ENCODE measurements at regions not wholly inside any gene's neighbourhood (a gene's known extent, or its start where the extent isn't known, plus 50 kb on each side); places are given as distances from the start of the nearest gene placed in this dataset.

DNA sequence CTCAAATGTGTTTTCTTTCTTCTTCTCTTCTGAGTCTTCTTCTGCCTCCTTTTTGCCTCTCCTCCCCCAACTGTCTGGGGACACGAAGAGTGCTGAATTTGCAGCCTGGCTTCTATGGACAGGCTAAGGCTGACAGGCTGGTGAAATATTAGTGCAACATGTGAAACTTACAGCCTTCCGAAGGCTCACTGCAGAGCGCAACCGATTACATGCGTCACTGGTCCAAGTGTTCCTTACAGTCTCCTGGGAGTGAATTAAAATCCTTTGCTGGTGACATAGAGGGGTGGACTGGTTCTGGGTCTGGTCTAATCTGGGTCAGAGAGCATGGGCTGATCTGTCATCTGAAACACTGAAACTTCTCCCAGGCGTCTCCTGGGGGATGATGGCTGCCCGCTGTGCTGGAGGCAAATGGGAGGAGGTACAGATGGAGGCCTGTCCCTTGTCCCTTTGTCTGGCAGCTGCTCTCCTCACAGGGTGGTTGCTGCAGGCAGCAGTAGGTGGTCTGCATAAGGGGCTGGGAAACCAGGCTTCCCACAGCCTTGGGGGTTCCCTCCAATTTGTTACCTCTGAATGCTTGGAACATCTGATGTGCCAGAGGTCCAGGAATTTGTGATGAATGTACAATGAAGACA is 143.8 kb upstream of the BMPER start:
- H3K27me3 ChIP-seq: no peaks in the 10 kb centered on the region
- H3K4me1 ChIP-seq (ENCODE audit: insufficient read depth): peaks cover 3% of the 10 kb centered on the region
- no peak overlapping the region for H3K27ac ChIP-seq
- no peak overlapping the region for H3K4me3 ChIP-seq
- H3K9me3 ChIP-seq: no peaks in the 10 kb centered on the region
- 92 to 93% (median 92%) methylated on average over 7 of the region's 7 CpGs for WGBS, 3 donors
- no peak for TF ChIP-seq POLR2A (IDR thresholded peaks at IDR 0.05)
- TF ChIP-seq EP300 (IDR thresholded peaks at IDR 0.05): no peak
- TF ChIP-seq, protein P1, sequence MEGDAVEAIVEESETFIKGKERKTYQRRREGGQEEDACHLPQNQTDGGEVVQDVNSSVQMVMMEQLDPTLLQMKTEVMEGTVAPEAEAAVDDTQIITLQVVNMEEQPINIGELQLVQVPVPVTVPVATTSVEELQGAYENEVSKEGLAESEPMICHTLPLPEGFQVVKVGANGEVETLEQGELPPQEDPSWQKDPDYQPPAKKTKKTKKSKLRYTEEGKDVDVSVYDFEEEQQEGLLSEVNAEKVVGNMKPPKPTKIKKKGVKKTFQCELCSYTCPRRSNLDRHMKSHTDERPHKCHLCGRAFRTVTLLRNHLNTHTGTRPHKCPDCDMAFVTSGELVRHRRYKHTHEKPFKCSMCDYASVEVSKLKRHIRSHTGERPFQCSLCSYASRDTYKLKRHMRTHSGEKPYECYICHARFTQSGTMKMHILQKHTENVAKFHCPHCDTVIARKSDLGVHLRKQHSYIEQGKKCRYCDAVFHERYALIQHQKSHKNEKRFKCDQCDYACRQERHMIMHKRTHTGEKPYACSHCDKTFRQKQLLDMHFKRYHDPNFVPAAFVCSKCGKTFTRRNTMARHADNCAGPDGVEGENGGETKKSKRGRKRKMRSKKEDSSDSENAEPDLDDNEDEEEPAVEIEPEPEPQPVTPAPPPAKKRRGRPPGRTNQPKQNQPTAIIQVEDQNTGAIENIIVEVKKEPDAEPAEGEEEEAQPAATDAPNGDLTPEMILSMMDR (IDR thresholded peaks at IDR 0.05): no peak
- no peak for DNase-seq
- intact Hi-C loops (cut with DNase I): no loop called here
- H3K36me3 ChIP-seq: no peaks in the 10 kb centered on the region

DNA sequence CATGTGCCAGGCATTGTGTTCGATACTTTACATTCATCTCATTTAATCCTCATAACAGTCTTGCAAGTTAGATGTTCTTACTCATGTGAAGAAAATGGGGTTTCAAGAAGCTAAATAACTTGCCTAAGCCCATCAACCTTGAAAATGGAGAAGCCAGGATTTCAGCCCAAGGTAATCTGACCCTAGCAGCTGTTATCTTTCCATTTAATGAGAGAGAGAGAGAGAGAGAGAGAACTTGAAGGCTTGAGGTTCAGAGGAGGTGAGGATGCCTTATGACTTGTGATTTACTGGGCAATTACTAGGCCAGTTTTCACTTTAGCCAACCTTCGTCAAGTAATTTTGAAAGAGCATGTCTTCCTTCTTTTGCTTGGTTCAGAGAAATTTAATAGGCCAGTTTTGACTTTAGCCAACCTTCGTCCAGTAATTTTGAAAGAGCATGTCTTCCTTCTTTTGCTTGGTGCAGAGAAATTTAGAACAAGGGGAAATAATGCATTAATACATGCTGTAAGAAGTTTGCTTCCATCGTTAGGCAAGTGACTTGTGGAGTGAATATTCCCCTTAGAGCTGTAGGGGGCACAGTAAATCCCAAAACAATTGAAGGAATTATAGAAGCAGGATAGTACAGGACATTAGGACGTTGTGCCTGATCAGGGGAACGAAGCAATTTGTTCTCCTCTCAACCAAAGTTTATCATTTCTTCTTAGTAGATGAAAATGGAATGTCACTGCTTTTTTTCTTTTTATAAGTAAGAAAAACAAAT is 143.0 kb upstream of the BMPER start:
- no peaks in the 10 kb centered on the region for H3K9me3 ChIP-seq
- H3K27me3 ChIP-seq: no peaks in the 10 kb centered on the region
- H3K4me1 ChIP-seq (ENCODE audit: insufficient read depth): peaks cover 3% of the 10 kb centered on the region
- TF ChIP-seq POLR2A (IDR thresholded peaks at IDR 0.05) (no peak), EP300 (IDR thresholded peaks at IDR 0.05) (no peak)
- TF ChIP-seq, protein P1 (IDR thresholded peaks at IDR 0.05): no peak
- intact Hi-C loops (cut with DNase I): no loop called here
- H3K27ac ChIP-seq: no peak overlapping the region
- H3K36me3 ChIP-seq: no peaks in the 10 kb centered on the region
- no peak overlapping the region for H3K4me3 ChIP-seq
- DNase-seq: no peak
- WGBS, 3 donors: 75 to 85% (median 84%) methylated on average over 6 of the region's 6 CpGs

DNA sequence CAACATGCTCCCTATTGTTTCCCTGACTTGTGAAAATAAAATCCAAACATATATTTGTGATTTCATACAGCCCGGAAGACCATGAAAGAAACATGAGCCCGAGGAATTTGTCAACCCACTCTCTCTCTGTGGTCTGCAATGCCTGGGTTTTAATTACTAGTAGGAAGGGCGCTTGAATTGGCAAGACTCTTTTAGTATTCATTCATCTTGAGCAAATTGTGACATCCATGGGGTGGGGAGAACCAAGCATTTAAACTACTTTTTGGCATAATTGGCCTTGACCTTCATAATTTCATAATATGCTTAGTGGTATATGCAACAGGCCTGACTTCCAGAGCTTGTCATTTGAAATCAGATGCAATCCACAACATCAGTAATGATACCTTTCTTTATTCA is 142.4 kb upstream of the BMPER start:
- no peak overlapping the region for H3K4me3 ChIP-seq
- 78 to 90% (median 85%) methylated on average over 3 of the region's 3 CpGs for WGBS, 3 donors
- DNase-seq: no peak
- no peaks in the 10 kb centered on the region for H3K9me3 ChIP-seq
- no peaks in the 10 kb centered on the region for H3K36me3 ChIP-seq
- intact Hi-C loops (cut with DNase I): no loop called here
- TF ChIP-seq EP300 (IDR thresholded peaks at IDR 0.05) (no peak), POLR2A (IDR thresholded peaks at IDR 0.05) (no peak)
- TF ChIP-seq, protein P1 (IDR thresholded peaks at IDR 0.05): no peak
- peaks cover 3% of the 10 kb centered on the region for H3K4me1 ChIP-seq (ENCODE audit: insufficient read depth)
- no peaks in the 10 kb centered on the region for H3K27me3 ChIP-seq
- no peak overlapping the region for H3K27ac ChIP-seq

DNA sequence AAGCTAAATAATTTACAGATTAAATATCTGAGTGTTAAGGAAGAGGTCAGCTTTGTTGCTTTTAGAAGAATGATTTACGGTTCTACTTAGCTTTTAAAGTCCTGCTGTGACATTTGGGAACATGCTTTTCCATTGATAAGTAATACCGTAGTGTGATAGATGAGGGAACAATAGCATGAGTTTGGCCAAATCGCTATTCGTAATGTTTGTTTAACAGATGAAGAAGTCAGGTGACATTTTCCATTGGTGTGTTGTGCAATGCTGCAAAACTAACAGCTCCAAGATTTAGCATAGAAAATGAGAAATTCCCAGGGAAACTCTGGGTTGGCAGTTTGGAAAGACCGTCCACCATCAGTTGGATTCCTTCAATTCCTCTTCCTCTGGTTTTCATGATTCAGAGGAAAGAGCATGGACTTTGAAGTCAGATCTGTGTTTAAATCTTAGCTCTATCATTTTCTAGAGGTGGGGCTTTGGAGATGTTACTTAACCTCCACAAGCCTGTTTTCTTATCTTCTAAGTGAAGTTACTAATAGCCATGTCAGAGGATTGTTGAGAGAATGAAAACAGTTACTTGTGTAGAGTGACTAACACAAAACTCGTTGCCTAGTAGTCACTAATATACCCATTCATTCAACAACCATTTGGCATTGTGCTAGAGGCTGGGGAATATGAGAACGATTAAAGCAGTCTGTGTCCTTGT is 140.4 kb upstream of the BMPER start:
- H3K9me3 ChIP-seq: no peaks in the 10 kb centered on the region
- H3K27ac ChIP-seq: no peak overlapping the region
- no peak for TF ChIP-seq POLR2A (IDR thresholded peaks at IDR 0.05)
- no peak for TF ChIP-seq EP300 (IDR thresholded peaks at IDR 0.05)
- TF ChIP-seq, protein P1 (IDR thresholded peaks at IDR 0.05): no peak
- H3K36me3 ChIP-seq: no peaks in the 10 kb centered on the region
- DNase-seq: no peak
- H3K4me1 ChIP-seq (ENCODE audit: insufficient read depth): peaks cover 3% of the 10 kb centered on the region
- intact Hi-C loops (cut with DNase I): no loop called here
- WGBS, 3 donors: 54 to 57% (median 56%) methylated on average over 7 of the region's 7 CpGs
- H3K4me3 ChIP-seq: no peak overlapping the region
- no peaks in the 10 kb centered on the region for H3K27me3 ChIP-seq
